Pons (tissue), 1 donor: ENCODE measurements at regions not wholly inside any gene's neighbourhood (a gene's known extent, or its start where the extent isn't known, plus 50 kb on each side); places are given as distances from the start of the nearest gene placed in this dataset.

Source experiments
- DNase-seq: peaks from one replicate; pipeline ENCODE4 v3.0.0-alpha.2; 2016; ENCODE audit warnings: low spot score

GRCh38 chr13:30126903-30127428 lies 180.4 kb downstream of the KATNAL1 start:
- DNase-seq: no peak

GRCh38 chr13:30125422-30126073 lies 181.8 kb downstream of the KATNAL1 start:
- no peak for DNase-seq

GRCh38 chr13:30124131-30124768 lies 183.1 kb downstream of the KATNAL1 start:
- no peak for DNase-seq

DNA sequence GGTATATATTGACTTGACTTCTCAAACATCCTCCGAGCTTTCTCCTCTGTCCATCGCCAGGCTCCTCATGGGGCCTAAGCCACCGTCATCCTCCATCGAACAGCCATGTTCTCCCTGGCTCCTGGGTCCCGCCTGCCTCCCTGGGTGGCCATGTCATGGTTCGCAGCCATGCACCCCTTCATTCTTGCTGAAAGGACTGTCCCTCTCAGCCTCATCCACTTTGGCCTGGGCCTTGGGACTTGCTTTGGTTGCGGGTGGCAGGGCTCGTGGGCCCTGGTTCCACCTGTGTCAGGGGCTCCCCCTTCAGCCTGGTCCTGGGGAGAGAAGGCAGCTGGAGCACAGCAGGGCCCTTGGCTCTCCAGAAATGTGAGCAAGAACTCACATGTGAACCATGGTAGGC lies 183.8 kb downstream of the KATNAL1 start:
- DNase-seq: no peak

- DNase-seq: no peak
Measured at GRCh38 chr13:30121666-30122065, 185.7 kb downstream of the KATNAL1 start.

DNA sequence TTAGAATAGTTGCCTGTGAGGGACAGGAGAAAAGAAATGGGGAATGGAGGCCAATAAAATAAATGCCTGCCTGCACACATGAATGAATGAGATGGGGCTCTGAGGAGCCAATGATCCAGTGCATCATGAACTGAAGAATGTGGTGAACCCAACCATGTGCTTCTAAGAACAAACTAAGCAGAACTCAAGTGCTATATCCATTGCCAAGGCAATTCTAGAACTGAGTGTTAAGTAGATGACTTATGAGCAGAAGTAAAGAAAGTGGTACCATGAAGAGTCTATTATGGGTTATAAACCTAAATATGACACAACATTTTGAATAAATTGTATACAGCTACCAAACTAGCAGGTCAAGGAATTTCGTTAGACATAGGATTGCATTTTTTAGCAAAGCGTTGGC lies 186.1 kb downstream of the KATNAL1 start:
- no peak for DNase-seq

- no peak for DNase-seq
Measured at GRCh38 chr13:30120133-30120822, 187.1 kb downstream of the KATNAL1 start.

DNA sequence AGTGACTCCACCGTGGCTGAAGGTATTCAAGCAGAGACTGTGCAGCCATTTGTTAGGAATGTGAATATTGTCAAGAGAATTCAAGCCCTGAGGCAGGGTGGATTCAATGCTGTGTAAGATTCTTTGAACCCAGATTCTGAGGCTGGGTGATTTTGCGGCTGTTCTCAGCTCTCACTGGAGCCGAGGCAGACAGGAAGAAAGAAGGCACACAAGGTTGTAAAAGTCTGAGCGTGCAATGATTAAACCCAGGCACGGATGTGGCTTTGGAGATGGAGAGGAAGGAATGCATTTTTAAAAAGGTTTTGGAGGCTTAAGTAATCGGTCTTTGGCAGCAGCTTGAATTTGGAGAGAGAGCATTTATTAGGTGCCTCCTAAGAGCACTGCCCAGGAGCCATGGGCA lies 187.9 kb downstream of the KATNAL1 start:
- no peak for DNase-seq

- no peak for DNase-seq
Measured at GRCh38 chr13:30116379-30116778, 191.0 kb downstream of the KATNAL1 start.

DNA sequence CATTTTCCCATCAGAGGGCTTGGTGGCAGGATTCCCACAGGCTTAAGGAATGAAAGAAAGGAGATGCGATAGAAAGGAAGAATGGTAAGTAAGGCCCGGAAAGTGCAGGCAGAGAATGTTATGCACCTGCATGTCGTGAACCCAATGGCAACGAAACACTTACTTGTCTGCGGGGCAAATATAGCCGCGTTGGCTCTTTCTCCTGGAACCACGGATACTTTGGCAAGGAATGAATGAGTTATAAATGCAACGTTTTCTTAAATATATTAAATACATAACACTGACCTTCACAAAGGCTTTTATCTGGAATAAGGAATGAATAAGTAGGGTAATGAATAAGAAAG lies 192.1 kb downstream of the KATNAL1 start:
- no peak for DNase-seq

DNA sequence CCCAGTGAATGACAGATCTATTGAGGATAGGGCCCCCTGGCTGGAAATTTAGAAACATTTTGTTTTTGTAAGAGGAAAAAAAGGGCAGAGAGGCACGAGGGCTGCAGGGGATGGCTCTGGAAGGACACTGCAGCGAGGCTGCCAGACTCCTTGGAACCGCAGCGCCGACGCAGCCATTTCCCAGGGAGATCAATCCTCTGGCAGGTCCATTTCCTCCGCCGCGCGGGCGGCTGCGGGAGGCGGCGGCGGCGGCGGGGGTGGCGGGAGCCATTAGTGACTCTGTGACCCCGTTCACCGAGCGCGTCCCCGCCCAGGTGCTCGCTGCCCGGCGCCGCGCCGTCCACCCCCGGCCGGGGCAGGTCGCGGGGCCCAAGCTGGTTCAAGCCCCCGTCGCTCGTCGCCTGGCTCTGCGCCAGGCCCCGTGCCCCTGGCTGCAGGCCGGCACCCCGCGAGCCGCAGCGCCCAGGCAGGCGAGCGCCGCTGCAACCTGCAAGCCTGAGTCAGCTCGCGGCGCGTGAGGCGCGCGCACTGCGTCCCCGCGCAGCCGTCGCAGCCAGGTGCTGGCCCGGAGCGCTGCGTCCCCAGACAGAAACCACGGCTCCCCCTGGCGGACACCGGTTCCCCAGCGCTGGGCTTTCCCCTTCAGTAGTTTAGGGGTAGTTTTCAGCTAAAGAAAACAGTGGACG lies 192.6 kb downstream of the KATNAL1 start:
- peak; percentile 74 for DNase-seq

DNA sequence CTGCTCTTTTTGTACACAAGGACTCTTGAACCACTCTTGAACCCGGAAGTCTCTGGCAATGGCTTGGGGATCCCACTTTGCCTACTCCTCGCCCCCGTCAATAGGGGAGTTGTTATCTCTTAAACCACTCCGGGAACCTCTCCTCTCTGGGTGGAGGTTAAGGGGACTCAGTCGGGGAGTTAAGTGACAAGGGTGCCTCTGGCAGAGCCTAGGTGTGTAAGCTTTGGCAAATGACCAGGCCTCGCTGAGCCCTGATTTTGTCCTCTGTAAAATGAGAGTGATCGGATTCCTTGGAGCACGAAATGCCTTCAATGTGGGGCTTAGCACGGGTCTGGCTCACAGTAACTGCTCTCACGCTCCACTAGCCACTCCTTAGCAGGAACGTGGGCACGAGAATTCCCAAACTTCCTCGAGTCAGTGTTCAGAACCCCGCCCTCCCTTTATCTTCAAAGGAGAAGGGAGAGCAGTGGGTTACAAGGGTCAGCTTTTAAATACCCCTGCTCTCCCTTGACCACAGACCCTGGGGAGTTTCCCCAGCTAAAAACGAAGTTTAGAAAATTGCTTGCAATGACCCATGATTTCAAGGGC lies 193.3 kb downstream of the KATNAL1 start:
- DNase-seq: no peak

DNA sequence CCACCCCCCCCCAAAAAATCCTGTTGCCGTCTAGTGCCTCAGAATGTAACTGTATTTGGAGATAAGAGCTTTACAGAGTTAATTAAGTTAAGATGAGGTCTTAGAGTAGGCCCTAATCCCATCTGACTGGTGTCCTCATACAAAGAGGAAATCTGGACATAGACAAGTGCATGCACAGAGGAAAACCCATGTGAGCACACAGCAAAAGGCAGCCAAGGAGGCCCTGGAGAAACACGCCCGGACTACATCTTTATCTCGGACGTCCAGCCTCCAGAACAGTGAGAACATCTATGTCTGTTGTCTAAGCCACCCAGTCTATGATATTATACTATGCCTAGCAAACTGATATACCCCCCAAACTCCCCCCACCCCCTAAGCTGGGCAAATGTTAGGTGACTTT lies 193.8 kb downstream of the KATNAL1 start:
- no peak for DNase-seq

- DNase-seq: peak; percentile 91
Measured at GRCh38 chr13:30112602-30113435, 194.5 kb downstream of the KATNAL1 start.

DNA sequence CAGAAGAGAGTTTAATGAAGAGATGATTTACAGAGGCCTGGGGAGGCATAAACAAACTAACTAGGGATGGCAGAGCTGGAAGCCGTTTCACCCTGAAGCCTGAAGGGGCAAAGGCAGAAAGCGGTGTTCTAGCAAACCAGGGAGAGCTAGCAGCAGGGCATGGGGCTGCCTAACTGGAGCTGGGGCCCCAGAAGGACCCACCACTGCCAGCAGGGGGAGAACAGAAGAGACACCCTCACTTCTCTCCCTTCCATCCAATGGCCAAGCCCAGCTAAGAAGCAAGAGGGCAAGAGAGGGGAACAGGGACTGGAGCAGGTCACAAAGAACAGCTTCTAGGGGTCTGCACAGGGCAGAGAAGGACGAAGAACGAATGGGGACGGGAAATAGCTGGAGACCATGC lies 195.5 kb downstream of the KATNAL1 start:
- DNase-seq: no peak

- no peak for DNase-seq
Measured at GRCh38 chr13:30110301-30111070, 196.9 kb downstream of the KATNAL1 start.

DNA sequence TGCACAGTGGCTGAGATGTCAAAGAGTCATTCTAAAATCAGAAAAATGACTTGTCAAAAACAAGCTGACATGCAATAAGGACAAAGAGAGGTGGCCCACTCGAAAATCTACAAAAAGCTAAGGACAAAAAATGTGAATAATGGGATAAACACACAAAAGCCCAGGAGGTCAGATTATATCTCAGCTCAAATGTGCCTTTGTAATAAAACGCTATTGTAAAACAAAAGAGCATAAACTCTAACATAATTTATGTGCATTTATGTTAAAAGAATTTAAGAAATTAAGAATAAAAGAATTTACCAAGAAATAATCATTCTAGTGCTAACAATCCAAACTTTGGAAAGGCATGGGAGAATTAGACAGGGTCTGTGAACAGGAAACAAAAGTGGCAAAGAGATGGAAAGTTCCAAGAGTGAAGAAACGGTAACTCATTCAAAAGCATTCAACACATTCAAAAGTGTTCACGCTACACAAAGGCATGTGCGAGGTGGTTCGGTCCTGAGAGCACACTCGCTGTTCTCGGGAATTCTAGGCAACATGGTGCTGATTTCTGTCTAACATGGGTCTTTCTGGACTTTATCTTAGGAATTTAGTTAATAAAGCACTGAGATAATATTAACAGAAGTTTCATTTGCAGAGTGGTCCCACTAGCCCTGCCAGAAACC lies 197.7 kb downstream of the KATNAL1 start:
- DNase-seq: no peak

- DNase-seq: no peak
Measured at GRCh38 chr13:30108913-30109237, 198.5 kb downstream of the KATNAL1 start.

DNA sequence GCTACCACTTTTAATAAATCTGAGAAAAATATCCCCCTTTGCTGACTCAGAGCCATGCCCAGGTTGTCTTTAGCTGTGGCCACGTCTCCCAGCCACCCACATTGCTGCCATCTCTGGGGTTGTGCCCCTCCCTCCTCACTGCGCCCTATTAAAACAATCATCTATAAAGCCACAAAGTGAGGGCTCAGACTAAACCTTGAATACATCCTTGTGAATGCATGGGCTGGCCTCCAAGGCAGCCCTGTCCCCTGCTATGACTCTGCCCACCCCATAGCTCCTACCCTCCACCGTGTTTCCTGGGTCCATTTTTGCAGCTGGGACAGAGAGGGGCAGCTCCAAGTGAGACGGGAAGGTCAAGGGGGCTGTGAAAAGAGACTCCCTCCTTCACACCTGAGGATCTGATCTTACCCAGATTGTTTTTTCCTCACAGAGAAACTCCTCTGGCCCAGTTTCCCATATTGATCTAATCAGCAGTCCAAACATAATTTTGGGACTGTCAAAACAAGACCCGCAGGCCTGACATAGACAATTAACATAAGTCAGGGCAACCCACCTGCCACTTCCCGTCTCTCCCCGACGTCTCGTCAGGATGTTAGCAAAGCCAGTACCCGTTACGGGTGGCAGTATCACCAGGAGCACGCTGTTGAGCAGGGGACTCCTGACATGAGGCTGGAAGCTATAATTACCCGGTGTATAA lies 199.0 kb downstream of the KATNAL1 start:
- no peak for DNase-seq
